HEK293 (cell line): ENCODE measurements at regions not wholly inside any gene's neighbourhood (a gene's known extent, or its start where the extent isn't known, plus 50 kb on each side); places are given as distances from the start of the nearest gene placed in this dataset.

ENCODE experiments used
- CTCF ChIA-PET: fragments of 350-600 bp; formaldehyde crosslinking; extraction: SDS; loops from one replicate; lab custom pipeline; 2021; ENCODE audit warnings: antibody characterized with exemption; lab: Yijun Ruan, JAX
- POLR2A ChIA-PET: fragments of 300-600 bp; formaldehyde crosslinking; extraction: SDS; loops from one replicate; lab custom pipeline; 2020; ENCODE audit warnings: antibody characterized with exemption, inconsistent platforms; lab: Yijun Ruan, JAX
- H3K27ac ChIP-seq: fragments of 200-500 bp; sonication (Bioruptor generic); 2 replicates; pipeline ENCODE4 v1.5.1; 2014; ENCODE audit warnings: low read depth, low read length, control low read depth, inconsistent platforms; ENCODE audit errors: extremely low read depth
- H3K36me3 ChIP-seq, 2 experiments: fragments of 200-500 bp in 1 of 2; sonication (Bioruptor generic) in 1 of 2; 1 replicate in 1 of 2; 2 replicates in 1 of 2; pipeline ENCODE4 v1.5.1; 2014 to 2017; ENCODE audit warnings: inconsistent platforms in 2 of 2, low read length in 2 of 2; ENCODE audit not compliant: control insufficient read depth in 2 of 2, insufficient read depth in 1 of 2
- H3K4me1 ChIP-seq: fragments of 200-500 bp; sonication (Bioruptor generic); 2 replicates; pipeline ENCODE4 v1.5.1; 2014; ENCODE audit warnings: mild to moderate bottlenecking, low read length, inconsistent platforms; ENCODE audit not compliant: control insufficient read depth, insufficient read depth
- H3K4me3 ChIP-seq: 2 replicates; pipeline ENCODE4 v1.5.1; 2011; ENCODE audit warnings: low read depth, mild to moderate bottlenecking, control low read depth, low read length, moderate library complexity
- H3K9me3 ChIP-seq: fragments of 200-500 bp; sonication (Bioruptor generic); 2 replicates; pipeline ENCODE4 v1.5.1; 2014; ENCODE audit warnings: low read depth, low read length, inconsistent platforms; ENCODE audit not compliant: control insufficient read depth, insufficient read depth
- OVOL3 ChIP-seq: fragments of 450-650 bp; formaldehyde crosslinking; IDR thresholded peaks from 2 replicates; pipeline ENCODE4 v1.5.1; 2016; ENCODE audit warnings: missing biosample characterization, missing genetic modification characterization
- PRDM6 ChIP-seq: fragments of 450-650 bp; formaldehyde crosslinking; IDR thresholded peaks from 2 replicates; pipeline ENCODE4 v1.5.1; 2017; ENCODE audit warnings: missing biosample characterization, missing genetic modification characterization
- REST ChIP-seq: fragments of 450-650 bp; formaldehyde crosslinking; IDR thresholded peaks from 2 replicates; pipeline ENCODE4 v1.5.1; 2016; ENCODE audit warnings: missing biosample characterization, missing genetic modification characterization
- SP2 ChIP-seq: fragments of 450-650 bp; formaldehyde crosslinking; IDR thresholded peaks from 2 replicates; pipeline ENCODE4 v1.5.1; 2016; ENCODE audit warnings: missing biosample characterization, missing genetic modification characterization
- YY2 ChIP-seq: fragments of 450-650 bp; formaldehyde crosslinking; IDR thresholded peaks from 2 replicates; pipeline ENCODE4 v1.5.1; 2016; ENCODE audit warnings: missing biosample characterization, missing genetic modification characterization
- ZBTB6 ChIP-seq: fragments of 450-650 bp; formaldehyde crosslinking; IDR thresholded peaks from 2 replicates; pipeline ENCODE4 v1.5.1; 2017; ENCODE audit warnings: missing biosample characterization, missing genetic modification characterization
- ZFP37 ChIP-seq: fragments of 450-650 bp; formaldehyde crosslinking; IDR thresholded peaks from 2 replicates; pipeline ENCODE4 v1.5.1; 2016; ENCODE audit warnings: missing biosample characterization, missing genetic modification characterization
- ZNF211 ChIP-seq: fragments of 450-650 bp; formaldehyde crosslinking; IDR thresholded peaks from 2 replicates; pipeline ENCODE4 v1.5.1; 2016; ENCODE audit warnings: low read depth, missing biosample characterization, missing genetic modification characterization
- ZNF239 ChIP-seq: fragments of 450-650 bp; formaldehyde crosslinking; IDR thresholded peaks from 2 replicates; pipeline ENCODE4 v1.5.1; 2016; ENCODE audit warnings: missing biosample characterization, missing genetic modification characterization
- ZNF416 ChIP-seq: fragments of 450-650 bp; formaldehyde crosslinking; IDR thresholded peaks from 2 replicates; pipeline ENCODE4 v1.5.1; 2016; ENCODE audit warnings: missing biosample characterization, missing genetic modification characterization
- ZNF548 ChIP-seq: fragments of 450-650 bp; formaldehyde crosslinking; IDR thresholded peaks from 2 replicates; pipeline ENCODE4 v1.5.1; 2016; ENCODE audit warnings: missing biosample characterization, missing genetic modification characterization
- ZNF560 ChIP-seq: fragments of 450-650 bp; formaldehyde crosslinking; IDR thresholded peaks from 2 replicates; pipeline ENCODE4 v1.5.1; 2017; ENCODE audit warnings: missing biosample characterization, missing genetic modification characterization, borderline replicate concordance
- ZNF701 ChIP-seq: fragments of 450-650 bp; formaldehyde crosslinking; IDR thresholded peaks from 2 replicates; pipeline ENCODE4 v1.5.1; 2016; ENCODE audit warnings: missing biosample characterization, missing genetic modification characterization

- CTCF ChIA-PET = no interaction called here
- Histone ChIP-seq H3K4me1 (peaks cover 3% of the 10 kb centered on the region), H3K4me3 (no peak overlapping the region), H3K36me3 (no peaks in the 10 kb centered on the region; a peak in 1 of 3 replicates), H3K9me3 (no peaks in the 10 kb centered on the region), H3K27ac (no peak overlapping the region)
- POLR2A ChIA-PET = no interaction called here
- TF ChIP-seq SP2 (tag by site-specific recombination) = no peak
- no peak for TF ChIP-seq PRDM6 (tag by site-specific recombination)
- TF ChIP-seq ZNF239 (tag by site-specific recombination) = no peak
- TF ChIP-seq ZNF560 (tag by site-specific recombination) = no peak
- TF ChIP-seq ZNF548 (tag by site-specific recombination) = no peak
- no peak for TF ChIP-seq REST (tag by site-specific recombination)
- TF ChIP-seq YY2 (tag by site-specific recombination) = no peak
- no peak for TF ChIP-seq ZNF701 (tag by site-specific recombination)
- no peak for TF ChIP-seq ZFP37
- TF ChIP-seq ZNF211 = no peak
- TF ChIP-seq ZNF416 (tag by site-specific recombination) = no peak
- no peak for TF ChIP-seq ZBTB6 (tag by site-specific recombination)
- no peak for TF ChIP-seq OVOL3 (tag by site-specific recombination)
Measured at GRCh38 chr5:93644760-93645159, 61.7 kb downstream of the NR2F1 start.
